Spleen (tissue), 11 donors: ENCODE measurements at regions not wholly inside any gene's neighbourhood (a gene's known extent, or its start where the extent isn't known, plus 50 kb on each side); places are given as distances from the start of the nearest gene placed in this dataset.

Experiments
- DNase-seq: peaks from one replicate; pipeline ENCODE4 v3.0.0-alpha.2; 2020
- H3K27ac ChIP-seq, 8 donors: fragments of 200-600 bp; sonication (generic) in 7 of 8; 1 replicate in 4 of 8; 2 replicates in 4 of 8; pipeline versions ENCODE4 v1.5.0 to v1.8.0; 2016 to 2021; ENCODE audit warnings: inconsistent platforms in 4 of 8, mild to moderate bottlenecking in 4 of 8, moderate library complexity in 1 of 8
- H3K27me3 ChIP-seq, 7 donors: fragments of 200-600 bp; sonication (generic) in 6 of 7; replicated peaks in 1 of 7; 1 replicate in 4 of 7; 2 replicates in 3 of 7; pipeline versions ENCODE4 v1.5.0 to v1.8.0; 2016 to 2021; ENCODE audit warnings: inconsistent platforms in 3 of 7, mild to moderate bottlenecking in 1 of 7
- H3K36me3 ChIP-seq, 6 donors: fragments of 200-600 bp; sonication (generic) in 5 of 6; 1 replicate in 4 of 6; 2 replicates in 2 of 6; pipeline versions ENCODE4 v1.5.0 to v1.8.0; 2016 to 2021; ENCODE audit warnings: inconsistent platforms in 2 of 6
- H3K4me1 ChIP-seq, 6 donors: fragments of 200-600 bp; sonication (generic) in 5 of 6; 1 replicate in 3 of 6; 2 replicates in 3 of 6; pipeline versions ENCODE4 v1.5.0 to v1.8.0; 2016 to 2021; ENCODE audit warnings: inconsistent platforms in 3 of 6
- H3K4me3 ChIP-seq, 8 donors: fragments of 200-600 bp; sonication (generic) in 7 of 8; 1 replicate in 4 of 8; 2 replicates in 4 of 8; pipeline versions ENCODE4 v1.5.0 to v1.8.0; 2016 to 2021; ENCODE audit warnings: inconsistent platforms in 4 of 8, mild to moderate bottlenecking in 4 of 8, moderate library complexity in 2 of 8
- H3K9me3 ChIP-seq, 8 donors: fragments of 200-600 bp; sonication (generic) in 7 of 8; 1 replicate in 4 of 8; 2 replicates in 4 of 8; pipeline versions ENCODE4 v1.5.0 to v1.8.0; 2016 to 2021; ENCODE audit warnings: inconsistent platforms in 4 of 8
- CTCF ChIP-seq, 11 experiments: fragments of 200-600 bp in 7 of 11; fragments of 450-650 bp in 4 of 11; sonication (generic) in 4 of 11; IDR thresholded peaks in 8 of 11; conservative IDR thresholded peaks in 3 of 11; 1 replicate in 7 of 11; 2 replicates in 4 of 11; pipeline versions ENCODE4 v1.4.0 to v1.8.0; 2016 to 2021; ENCODE audit warnings: antibody characterized with exemption in 11 of 11, inconsistent platforms in 4 of 11, mild to moderate bottlenecking in 1 of 11
- POLR2A ChIP-seq, 3 donors: fragments of 450-650 bp; IDR thresholded peaks; one replicate each; pipeline ENCODE4 v1.5.1; 2017; ENCODE audit warnings: antibody characterized with exemption in 3 of 3, mild to moderate bottlenecking in 1 of 3
- POLR2AphosphoS5 ChIP-seq, 3 donors: sonication (generic); formaldehyde crosslinking; IDR thresholded peaks; one replicate each; pipeline ENCODE4 v1.5.1; 2017; ENCODE audit warnings: antibody characterized with exemption in 3 of 3
- WGBS, 5 donors: extraction: QIAGEN DNeasy Blood & Tissue Kit in 3 of 5; methylation state at CpG; one replicate each; pipeline versions ENCODE4 v1.1.5 to v1.1.7; 2013 to 2018; 5-methylcytosine and 5-hydroxymethylcytosine counted together
- intact Hi-C: fragments of 100-400 bp; cut with DNase I; formaldehyde crosslinking; loops from one replicate; pipeline ENCODE4 v1.15.0; 2023; ENCODE audit warnings: low total_unique reads
- donor health status: healthy with polysubstance abuse.
- donor health status: DM: no; HTN: no; CAD: no; lungs with moderate emphysema.
- donor health status: DM: no; HTN: no; CAD: no.
- donor health status: Bipolar disorder and iron deficiency.
- donor health status: healthy.
- donor health status: DM: no; HTN: no; CAD: no.
- donor health status: DM: yes; HTN: yes; CAD: no.

GRCh38 chr5:20536341-20536740 lies 548.3 kb upstream of the CDH18 start:
- H3K4me3 ChIP-seq, result no peak overlapping the region
- no peaks in the 10 kb centered on the region for H3K4me1 ChIP-seq
- intact Hi-C loops, result no loop called here
- TF ChIP-seq CTCF (IDR thresholded peaks at IDR 0.05 in 8 of 11, conservative IDR thresholded peaks at IDR 0.05 in 3 of 11) (no peak), POLR2AphosphoS5 (IDR thresholded peaks at IDR 0.05) (no peak), POLR2A (IDR thresholded peaks at IDR 0.05) (no peak)
- peaks cover 0 to 8% (median 0%) of the 10 kb centered on the region in 8 donors for H3K9me3 ChIP-seq
- 13 to 27% (median 18%) methylated on average over 2 of the region's 2 CpGs for WGBS, 5 donors
- no peak overlapping the region for H3K27ac ChIP-seq
- no peaks in the 10 kb centered on the region for H3K36me3 ChIP-seq
- H3K27me3 ChIP-seq, result no peaks in the 10 kb centered on the region
- DNase-seq, result no peak

GRCh38 chr5:20528471-20528870 lies 540.5 kb upstream of the CDH18 start:
- Histone ChIP-seq H3K9me3 (peaks cover 0 to 16% (median 0%) of the 10 kb centered on the region in 8 donors), H3K27ac (no peak overlapping the region), H3K4me3 (no peak overlapping the region), H3K4me1 (no peaks in the 10 kb centered on the region), H3K27me3 (no peaks in the 10 kb centered on the region), H3K36me3 (no peaks in the 10 kb centered on the region)
- no peak for DNase-seq
- WGBS, 5 donors, result 49 to 81% (median 61%) methylated on average over 1 of the region's 1 CpG
- intact Hi-C loops, result no loop called here
- no peak for TF ChIP-seq POLR2AphosphoS5 (IDR thresholded peaks at IDR 0.05)
- no peak for TF ChIP-seq POLR2A (IDR thresholded peaks at IDR 0.05)
- no peak for TF ChIP-seq CTCF (IDR thresholded peaks at IDR 0.05 in 8 of 11, conservative IDR thresholded peaks at IDR 0.05 in 3 of 11)

- 81 to 91% (median 89%) methylated on average over 5 of the region's 5 CpGs for WGBS, 5 donors
- no peaks in the 10 kb centered on the region for H3K27me3 ChIP-seq
- no peak overlapping the region for H3K27ac ChIP-seq
- no peak overlapping the region for H3K4me3 ChIP-seq
- DNase-seq, result no peak
- TF ChIP-seq POLR2AphosphoS5 (IDR thresholded peaks at IDR 0.05) (no peak), POLR2A (IDR thresholded peaks at IDR 0.05) (no peak), CTCF (IDR thresholded peaks at IDR 0.05 in 8 of 11, conservative IDR thresholded peaks at IDR 0.05 in 3 of 11) (no peak)
- no peaks in the 10 kb centered on the region for H3K4me1 ChIP-seq
- H3K9me3 ChIP-seq, result peaks cover 0 to 11% (median 0%) of the 10 kb centered on the region in 8 donors
- intact Hi-C loops, result no loop called here
- no peaks in the 10 kb centered on the region for H3K36me3 ChIP-seq
Measured at GRCh38 chr5:20524991-20525529, 537.1 kb upstream of the CDH18 start.

GRCh38 chr5:20522905-20523482 lies 535.0 kb upstream of the CDH18 start:
- Histone ChIP-seq H3K27me3 (no peaks in the 10 kb centered on the region), H3K4me3 (no peak overlapping the region), H3K4me1 (no peaks in the 10 kb centered on the region), H3K36me3 (no peaks in the 10 kb centered on the region), H3K9me3 (peaks cover 0 to 22% (median 5%) of the 10 kb centered on the region in 8 donors), H3K27ac (no peak overlapping the region)
- 52 to 69% (median 57%) methylated on average over 3 of the region's 3 CpGs for WGBS, 5 donors
- TF ChIP-seq CTCF (IDR thresholded peaks at IDR 0.05 in 8 of 11, conservative IDR thresholded peaks at IDR 0.05 in 3 of 11), result no peak
- TF ChIP-seq POLR2AphosphoS5 (IDR thresholded peaks at IDR 0.05), result no peak
- no peak for TF ChIP-seq POLR2A (IDR thresholded peaks at IDR 0.05)
- intact Hi-C loops, result no loop called here
- no peak for DNase-seq
